ENCODE measurements at regions not wholly inside any gene's neighbourhood (a gene's known extent, or its start where the extent isn't known, plus 50 kb on each side); places are given as distances from the start of the nearest gene placed in this dataset.

DNA sequence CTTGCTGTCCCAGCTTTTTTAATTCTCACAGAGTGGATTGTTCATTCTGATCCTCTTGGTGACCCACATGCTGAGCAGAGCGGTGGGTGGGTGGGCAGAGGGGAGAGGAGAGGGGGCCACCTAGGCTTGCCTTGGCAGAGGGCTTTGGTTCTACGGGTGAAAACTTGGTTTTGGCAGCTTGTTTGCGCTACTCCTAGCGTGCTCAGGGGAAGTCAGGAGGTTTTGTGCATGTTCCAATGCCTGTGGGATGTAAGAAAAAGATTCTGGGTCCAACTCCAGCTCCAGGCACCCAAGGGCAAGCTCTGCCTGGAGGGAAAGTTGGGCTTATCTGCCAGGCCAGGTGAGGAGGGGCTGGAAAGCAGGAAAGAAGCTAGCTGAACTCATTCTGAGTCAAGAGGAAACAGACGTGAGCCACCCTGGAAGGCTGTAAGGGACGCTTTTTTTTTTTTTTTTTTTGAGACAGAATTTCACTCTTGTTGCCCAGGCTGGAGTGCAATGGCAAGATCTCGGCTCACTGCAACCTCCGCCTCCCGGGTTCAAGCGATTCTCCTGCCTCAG lies 169.1 kb downstream of the WSCD1 start:
- ChIA-PET CTCF (interaction anchor here (0.9 kb wide), 1 partner anchor 67 kb away, joined by 3 read pairs; no protein-coding TSS in a partner anchor), POLR2A (interaction anchor here (0.8 kb wide), 1 partner anchor 225 kb away, joined by 3 read pairs; no protein-coding TSS in a partner anchor)
- Histone ChIP-seq H3K9me3 (ENCODE audit: control insufficient read depth, insufficient read depth, low read depth, low read length) (no peaks in the 10 kb centered on the region), H3K27ac (ENCODE audit: extremely low read depth, low read depth, low read length) (no peak overlapping the region), H3K4me1 (ENCODE audit: control insufficient read depth, insufficient read depth, low read length) (no peaks in the 10 kb centered on the region), H3K36me3 (ENCODE audit: control insufficient read depth in 2 of 2, insufficient read depth in 1 of 2, low read length in 2 of 2) (no peaks in the 10 kb centered on the region), H3K4me3 (ENCODE audit: low read depth, low read length) (no peak overlapping the region)
- TF ChIP-seq, protein P1, sequence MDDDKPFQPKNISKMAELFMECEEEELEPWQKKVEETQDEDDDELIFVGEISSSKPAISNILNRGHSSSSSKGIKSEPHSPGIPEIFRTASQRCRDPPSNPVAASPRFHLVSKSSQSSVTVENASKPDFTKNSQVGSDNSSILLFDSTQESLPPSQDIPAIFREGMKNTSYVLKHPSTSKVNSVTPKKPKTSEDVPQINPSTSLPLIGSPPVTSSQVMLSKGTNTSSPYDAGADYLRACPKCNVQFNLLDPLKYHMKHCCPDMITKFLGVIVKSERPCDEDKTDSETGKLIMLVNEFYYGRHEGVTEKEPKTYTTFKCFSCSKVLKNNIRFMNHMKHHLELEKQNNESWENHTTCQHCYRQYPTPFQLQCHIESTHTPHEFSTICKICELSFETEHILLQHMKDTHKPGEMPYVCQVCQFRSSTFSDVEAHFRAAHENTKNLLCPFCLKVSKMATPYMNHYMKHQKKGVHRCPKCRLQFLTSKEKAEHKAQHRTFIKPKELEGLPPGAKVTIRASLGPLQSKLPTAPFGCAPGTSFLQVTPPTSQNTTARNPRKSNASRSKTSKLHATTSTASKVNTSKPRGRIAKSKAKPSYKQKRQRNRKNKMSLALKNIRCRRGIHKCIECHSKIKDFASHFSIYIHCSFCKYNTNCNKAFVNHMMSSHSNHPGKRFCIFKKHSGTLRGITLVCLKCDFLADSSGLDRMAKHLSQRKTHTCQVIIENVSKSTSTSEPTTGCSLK (tag by site-specific recombination; IDR thresholded peaks at IDR 0.05), result no peak

DNA sequence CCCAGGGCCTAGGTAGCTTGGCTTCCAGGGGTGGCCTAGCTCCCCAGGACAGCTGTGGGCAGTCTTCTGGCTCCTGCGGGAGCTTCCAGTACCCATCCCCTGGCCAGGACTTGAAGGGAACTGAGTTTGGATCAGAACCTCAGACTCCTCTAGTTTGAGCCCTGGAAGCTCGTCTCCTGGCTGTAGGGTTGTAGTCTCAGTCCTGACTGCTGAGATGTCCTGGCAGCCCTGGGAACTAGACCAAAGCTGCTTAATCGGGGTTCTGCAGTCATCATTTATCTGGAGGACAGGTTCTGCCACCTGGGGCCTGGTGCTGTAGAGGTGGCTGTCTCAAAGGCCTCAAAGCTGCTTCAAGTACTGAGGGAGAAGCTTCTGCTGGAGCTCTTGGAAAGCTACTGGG lies 163.7 kb downstream of the WSCD1 start:
- H3K36me3 ChIP-seq (ENCODE audit: control insufficient read depth in 2 of 2, insufficient read depth in 1 of 2, low read length in 2 of 2), result no peaks in the 10 kb centered on the region
- H3K9me3 ChIP-seq (ENCODE audit: control insufficient read depth, insufficient read depth, low read depth, low read length), result no peaks in the 10 kb centered on the region
- H3K4me1 ChIP-seq (ENCODE audit: control insufficient read depth, insufficient read depth, low read length), result 0 out of 2 replicates have a peak, but pooled peaks cover 3% of the 10 kb centered on the region
- POLR2A ChIA-PET, result no interaction called here
- H3K27ac ChIP-seq (ENCODE audit: extremely low read depth, low read depth, low read length), result no peak overlapping the region
- no peak overlapping the region for H3K4me3 ChIP-seq (ENCODE audit: low read depth, low read length)
- CTCF ChIA-PET, result interaction anchor here (0.9 to 1.0 kb wide), 2 partner anchors 21 to 193 kb away, joined by 3 to 5 read pairs; no protein-coding TSS in a partner anchor
- TF ChIP-seq, protein P2, sequence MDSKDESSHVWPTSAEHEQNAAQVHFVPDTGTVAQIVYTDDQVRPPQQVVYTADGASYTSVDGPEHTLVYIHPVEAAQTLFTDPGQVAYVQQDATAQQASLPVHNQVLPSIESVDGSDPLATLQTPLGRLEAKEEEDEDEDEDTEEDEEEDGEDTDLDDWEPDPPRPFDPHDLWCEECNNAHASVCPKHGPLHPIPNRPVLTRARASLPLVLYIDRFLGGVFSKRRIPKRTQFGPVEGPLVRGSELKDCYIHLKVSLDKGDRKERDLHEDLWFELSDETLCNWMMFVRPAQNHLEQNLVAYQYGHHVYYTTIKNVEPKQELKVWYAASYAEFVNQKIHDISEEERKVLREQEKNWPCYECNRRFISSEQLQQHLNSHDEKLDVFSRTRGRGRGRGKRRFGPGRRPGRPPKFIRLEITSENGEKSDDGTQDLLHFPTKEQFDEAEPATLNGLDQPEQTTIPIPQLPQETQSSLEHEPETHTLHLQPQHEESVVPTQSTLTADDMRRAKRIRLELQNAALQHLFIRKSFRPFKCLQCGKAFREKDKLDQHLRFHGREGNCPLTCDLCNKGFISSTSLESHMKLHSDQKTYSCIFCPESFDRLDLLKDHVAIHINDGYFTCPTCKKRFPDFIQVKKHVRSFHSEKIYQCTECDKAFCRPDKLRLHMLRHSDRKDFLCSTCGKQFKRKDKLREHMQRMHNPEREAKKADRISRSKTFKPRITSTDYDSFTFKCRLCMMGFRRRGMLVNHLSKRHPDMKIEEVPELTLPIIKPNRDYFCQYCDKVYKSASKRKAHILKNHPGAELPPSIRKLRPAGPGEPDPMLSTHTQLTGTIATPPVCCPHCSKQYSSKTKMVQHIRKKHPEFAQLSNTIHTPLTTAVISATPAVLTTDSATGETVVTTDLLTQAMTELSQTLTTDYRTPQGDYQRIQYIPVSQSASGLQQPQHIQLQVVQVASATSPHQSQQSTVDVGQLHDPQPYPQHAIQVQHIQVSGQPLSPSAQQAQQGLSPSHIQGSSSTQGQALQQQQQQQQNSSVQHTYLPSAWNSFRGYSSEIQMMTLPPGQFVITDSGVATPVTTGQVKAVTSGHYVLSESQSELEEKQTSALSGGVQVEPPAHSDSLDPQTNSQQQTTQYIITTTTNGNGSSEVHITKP (tag by site-specific recombination; IDR thresholded peaks at IDR 0.05), result no peak
- TF ChIP-seq, protein P3, sequence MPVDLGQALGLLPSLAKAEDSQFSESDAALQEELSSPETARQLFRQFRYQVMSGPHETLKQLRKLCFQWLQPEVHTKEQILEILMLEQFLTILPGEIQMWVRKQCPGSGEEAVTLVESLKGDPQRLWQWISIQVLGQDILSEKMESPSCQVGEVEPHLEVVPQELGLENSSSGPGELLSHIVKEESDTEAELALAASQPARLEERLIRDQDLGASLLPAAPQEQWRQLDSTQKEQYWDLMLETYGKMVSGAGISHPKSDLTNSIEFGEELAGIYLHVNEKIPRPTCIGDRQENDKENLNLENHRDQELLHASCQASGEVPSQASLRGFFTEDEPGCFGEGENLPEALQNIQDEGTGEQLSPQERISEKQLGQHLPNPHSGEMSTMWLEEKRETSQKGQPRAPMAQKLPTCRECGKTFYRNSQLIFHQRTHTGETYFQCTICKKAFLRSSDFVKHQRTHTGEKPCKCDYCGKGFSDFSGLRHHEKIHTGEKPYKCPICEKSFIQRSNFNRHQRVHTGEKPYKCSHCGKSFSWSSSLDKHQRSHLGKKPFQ (tag by site-specific recombination; IDR thresholded peaks at IDR 0.05), result no peak
- no peak for TF ChIP-seq ZNF221 (tag by site-specific recombination; IDR thresholded peaks at IDR 0.05; ENCODE audit: borderline replicate concordance)
- no peak for TF ChIP-seq ZNF366 (tag by site-specific recombination; conservative IDR thresholded peaks at IDR 0.05)
- TF ChIP-seq, protein P4, sequence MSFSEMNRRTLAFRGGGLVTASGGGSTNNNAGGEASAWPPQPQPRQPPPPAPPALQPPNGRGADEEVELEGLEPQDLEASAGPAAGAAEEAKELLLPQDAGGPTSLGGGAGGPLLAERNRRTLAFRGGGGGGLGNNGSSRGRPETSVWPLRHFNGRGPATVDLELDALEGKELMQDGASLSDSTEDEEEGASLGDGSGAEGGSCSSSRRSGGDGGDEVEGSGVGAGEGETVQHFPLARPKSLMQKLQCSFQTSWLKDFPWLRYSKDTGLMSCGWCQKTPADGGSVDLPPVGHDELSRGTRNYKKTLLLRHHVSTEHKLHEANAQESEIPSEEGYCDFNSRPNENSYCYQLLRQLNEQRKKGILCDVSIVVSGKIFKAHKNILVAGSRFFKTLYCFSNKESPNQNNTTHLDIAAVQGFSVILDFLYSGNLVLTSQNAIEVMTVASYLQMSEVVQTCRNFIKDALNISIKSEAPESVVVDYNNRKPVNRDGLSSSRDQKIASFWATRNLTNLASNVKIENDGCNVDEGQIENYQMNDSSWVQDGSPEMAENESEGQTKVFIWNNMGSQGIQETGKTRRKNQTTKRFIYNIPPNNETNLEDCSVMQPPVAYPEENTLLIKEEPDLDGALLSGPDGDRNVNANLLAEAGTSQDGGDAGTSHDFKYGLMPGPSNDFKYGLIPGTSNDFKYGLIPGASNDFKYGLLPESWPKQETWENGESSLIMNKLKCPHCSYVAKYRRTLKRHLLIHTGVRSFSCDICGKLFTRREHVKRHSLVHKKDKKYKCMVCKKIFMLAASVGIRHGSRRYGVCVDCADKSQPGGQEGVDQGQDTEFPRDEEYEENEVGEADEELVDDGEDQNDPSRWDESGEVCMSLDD (tag by site-specific recombination; IDR thresholded peaks at IDR 0.05), result no peak
- TF ChIP-seq MZF1 (tag by site-specific recombination; IDR thresholded peaks at IDR 0.05; ENCODE audit: borderline replicate concordance), result no peak
- TF ChIP-seq, protein P5, sequence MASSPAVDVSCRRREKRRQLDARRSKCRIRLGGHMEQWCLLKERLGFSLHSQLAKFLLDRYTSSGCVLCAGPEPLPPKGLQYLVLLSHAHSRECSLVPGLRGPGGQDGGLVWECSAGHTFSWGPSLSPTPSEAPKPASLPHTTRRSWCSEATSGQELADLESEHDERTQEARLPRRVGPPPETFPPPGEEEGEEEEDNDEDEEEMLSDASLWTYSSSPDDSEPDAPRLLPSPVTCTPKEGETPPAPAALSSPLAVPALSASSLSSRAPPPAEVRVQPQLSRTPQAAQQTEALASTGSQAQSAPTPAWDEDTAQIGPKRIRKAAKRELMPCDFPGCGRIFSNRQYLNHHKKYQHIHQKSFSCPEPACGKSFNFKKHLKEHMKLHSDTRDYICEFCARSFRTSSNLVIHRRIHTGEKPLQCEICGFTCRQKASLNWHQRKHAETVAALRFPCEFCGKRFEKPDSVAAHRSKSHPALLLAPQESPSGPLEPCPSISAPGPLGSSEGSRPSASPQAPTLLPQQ (tag by site-specific recombination; IDR thresholded peaks at IDR 0.05), result no peak
- TF ChIP-seq, protein P6, sequence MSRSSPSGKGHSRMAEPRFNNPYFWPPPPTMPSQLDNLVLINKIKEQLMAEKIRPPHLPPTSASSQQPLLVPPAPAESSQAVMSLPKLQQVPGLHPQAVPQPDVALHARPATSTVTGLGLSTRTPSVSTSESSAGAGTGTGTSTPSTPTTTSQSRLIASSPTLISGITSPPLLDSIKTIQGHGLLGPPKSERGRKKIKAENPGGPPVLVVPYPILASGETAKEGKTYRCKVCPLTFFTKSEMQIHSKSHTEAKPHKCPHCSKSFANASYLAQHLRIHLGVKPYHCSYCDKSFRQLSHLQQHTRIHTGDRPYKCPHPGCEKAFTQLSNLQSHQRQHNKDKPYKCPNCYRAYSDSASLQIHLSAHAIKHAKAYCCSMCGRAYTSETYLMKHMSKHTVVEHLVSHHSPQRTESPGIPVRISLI (tag by site-specific recombination; IDR thresholded peaks at IDR 0.05), result no peak
- no peak for TF ChIP-seq ZNF548 (tag by site-specific recombination; IDR thresholded peaks at IDR 0.05)
- no peak for TF ChIP-seq ZFP3 (tag by site-specific recombination; IDR thresholded peaks at IDR 0.05; ENCODE audit: low read depth)
- TF ChIP-seq YY1 (tag by site-specific recombination; IDR thresholded peaks at IDR 0.05), result no peak
- TF ChIP-seq, protein P7, sequence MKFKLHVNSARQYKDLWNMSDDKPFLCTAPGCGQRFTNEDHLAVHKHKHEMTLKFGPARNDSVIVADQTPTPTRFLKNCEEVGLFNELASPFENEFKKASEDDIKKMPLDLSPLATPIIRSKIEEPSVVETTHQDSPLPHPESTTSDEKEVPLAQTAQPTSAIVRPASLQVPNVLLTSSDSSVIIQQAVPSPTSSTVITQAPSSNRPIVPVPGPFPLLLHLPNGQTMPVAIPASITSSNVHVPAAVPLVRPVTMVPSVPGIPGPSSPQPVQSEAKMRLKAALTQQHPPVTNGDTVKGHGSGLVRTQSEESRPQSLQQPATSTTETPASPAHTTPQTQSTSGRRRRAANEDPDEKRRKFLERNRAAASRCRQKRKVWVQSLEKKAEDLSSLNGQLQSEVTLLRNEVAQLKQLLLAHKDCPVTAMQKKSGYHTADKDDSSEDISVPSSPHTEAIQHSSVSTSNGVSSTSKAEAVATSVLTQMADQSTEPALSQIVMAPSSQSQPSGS (tag by site-specific recombination; IDR thresholded peaks at IDR 0.05; ENCODE audit: low read depth), result no peak
- TF ChIP-seq ZNF560 (tag by site-specific recombination; IDR thresholded peaks at IDR 0.05; ENCODE audit: borderline replicate concordance), result no peak
- TF ChIP-seq, protein P8, sequence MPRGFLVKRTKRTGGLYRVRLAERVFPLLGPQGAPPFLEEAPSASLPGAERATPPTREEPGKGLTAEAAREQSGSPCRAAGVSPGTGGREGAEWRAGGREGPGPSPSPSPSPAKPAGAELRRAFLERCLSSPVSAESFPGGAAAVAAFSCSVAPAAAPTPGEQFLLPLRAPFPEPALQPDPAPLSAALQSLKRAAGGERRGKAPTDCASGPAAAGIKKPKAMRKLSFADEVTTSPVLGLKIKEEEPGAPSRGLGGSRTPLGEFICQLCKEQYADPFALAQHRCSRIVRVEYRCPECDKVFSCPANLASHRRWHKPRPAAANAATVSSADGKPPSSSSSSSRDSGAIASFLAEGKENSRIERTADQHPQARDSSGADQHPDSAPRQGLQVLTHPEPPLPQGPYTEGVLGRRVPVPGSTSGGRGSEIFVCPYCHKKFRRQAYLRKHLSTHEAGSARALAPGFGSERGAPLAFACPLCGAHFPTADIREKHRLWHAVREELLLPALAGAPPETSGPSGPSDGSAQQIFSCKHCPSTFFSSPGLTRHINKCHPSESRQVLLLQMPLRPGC (tag by site-specific recombination; IDR thresholded peaks at IDR 0.05), result no peak
- TF ChIP-seq ZNF266 (tag by site-specific recombination; IDR thresholded peaks at IDR 0.05; ENCODE audit: low read depth), result no peak
